HG02759 (cell line): ENCODE measurements at regions not wholly inside any gene's neighbourhood (a gene's known extent, or its start where the extent isn't known, plus 50 kb on each side); places are given as distances from the start of the nearest gene placed in this dataset.
A peak's percentile ranks its signal among the peaks of the same experiment; 100 is the strongest.

Experiments
- ATAC-seq: cut with Tn5 transposase; IDR thresholded peaks from one replicate; pipeline ENCODE4 v1.9.1; 2021; ENCODE audit warnings: mild to moderate bottlenecking, moderate library complexity; ENCODE audit not compliant: unreplicated experiment

- ATAC-seq, result no peak
Measured at GRCh38 chr6:141261016-141261671, 871.6 kb upstream of the GJE1 start.

DNA sequence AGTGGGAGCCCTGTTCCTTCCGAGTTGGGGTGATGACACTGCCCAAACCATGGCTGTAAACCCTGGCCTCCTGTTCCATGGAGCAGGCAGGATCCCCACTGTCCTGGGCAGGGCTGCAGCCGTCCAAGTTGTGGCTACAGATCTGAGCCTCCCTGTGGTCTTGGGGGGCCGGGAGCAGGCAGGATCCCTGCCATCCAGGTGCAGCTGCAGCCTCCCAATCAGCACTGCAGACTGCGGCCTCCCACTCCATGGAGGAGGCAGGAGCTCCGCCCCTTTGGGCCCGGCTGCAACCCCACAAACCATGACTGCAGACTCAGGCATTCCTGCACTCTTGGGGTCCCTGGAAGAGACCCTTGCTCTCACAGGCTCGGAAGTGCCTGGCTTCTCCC is 872.1 kb upstream of the GJE1 start:
- ATAC-seq, result no peak

GRCh38 chr6:141259807-141260206 is 872.9 kb upstream of the GJE1 start:
- ATAC-seq, result no peak

GRCh38 chr6:141259091-141259490 is 873.6 kb upstream of the GJE1 start:
- ATAC-seq, result no peak

- ATAC-seq, result no peak
Measured at GRCh38 chr6:141258516-141258915, 874.2 kb upstream of the GJE1 start.

- no peak for ATAC-seq
Measured at GRCh38 chr6:141254336-141254735, 878.4 kb upstream of the GJE1 start.

DNA sequence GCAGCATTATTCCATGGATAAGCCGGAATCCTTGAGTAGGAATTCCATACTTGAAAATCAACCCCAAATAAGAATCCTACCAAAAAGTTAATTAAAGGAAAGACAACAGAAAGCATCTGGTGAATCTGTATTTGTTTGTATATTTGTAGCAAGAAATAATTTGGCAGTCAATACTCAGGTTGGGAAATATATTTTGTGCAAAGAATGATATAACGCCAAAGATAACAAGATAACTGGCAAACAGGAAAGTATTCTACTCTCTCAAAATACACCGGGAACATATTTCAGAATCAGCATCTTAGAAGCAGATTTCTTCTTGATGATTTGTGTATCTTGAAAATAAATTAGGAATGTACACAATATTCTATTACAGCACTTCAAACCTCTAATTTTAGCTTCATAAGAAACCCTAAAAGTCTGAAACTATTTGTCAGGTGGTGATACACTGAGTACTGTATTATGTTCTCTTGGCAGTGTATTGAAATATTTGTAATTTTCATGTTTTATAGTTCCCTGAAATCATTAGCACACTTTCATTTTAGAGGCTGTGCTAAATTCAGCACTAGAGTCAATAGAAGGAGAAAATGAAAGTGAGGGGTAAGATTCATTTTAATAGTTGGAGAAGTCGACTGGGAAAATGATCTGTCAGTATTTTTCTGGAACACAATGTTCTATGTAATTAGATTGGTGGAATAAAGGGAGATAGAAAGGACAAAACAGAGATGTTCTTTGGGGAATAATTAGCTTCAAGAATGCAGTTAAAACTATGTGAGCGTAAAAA is 879.7 kb upstream of the GJE1 start:
- no peak for ATAC-seq

GRCh38 chr6:141251286-141251685 is 881.4 kb upstream of the GJE1 start:
- no peak for ATAC-seq

DNA sequence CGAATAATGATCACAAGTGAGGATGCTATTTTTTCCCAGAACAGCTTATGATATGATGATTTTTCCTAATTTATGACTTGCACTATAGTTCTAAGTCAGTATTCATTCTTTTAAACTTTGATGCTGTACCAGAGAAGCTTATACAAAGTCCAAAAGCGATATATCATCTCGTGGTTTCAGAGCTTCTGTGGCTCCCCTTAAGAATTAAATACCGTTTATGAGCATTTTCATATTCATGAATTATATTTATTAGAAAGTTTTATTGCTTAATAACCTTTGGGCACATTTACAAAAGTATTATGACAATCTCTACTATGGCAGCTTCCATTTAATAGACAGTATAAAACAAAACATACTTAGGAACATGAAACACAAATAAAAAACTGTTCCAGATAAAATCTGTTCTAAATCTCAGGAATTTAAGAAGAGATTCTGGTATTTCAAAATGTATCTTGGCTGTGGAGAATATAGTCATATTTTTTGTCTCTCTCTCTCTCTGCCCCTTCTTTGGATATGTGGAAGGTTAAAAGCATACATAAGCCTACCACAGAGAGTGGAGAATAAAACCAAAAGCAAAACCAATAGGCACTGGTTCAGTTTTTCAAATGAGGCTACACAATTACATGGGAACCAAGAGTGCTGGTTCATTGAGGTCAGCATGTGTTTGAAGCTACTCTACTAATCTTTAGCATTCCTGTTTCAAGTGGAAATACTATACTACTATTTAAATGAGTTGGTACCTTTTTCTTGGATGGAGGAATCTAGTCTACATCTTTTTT is 884.5 kb upstream of the GJE1 start:
- peak; percentile 47 for ATAC-seq

DNA sequence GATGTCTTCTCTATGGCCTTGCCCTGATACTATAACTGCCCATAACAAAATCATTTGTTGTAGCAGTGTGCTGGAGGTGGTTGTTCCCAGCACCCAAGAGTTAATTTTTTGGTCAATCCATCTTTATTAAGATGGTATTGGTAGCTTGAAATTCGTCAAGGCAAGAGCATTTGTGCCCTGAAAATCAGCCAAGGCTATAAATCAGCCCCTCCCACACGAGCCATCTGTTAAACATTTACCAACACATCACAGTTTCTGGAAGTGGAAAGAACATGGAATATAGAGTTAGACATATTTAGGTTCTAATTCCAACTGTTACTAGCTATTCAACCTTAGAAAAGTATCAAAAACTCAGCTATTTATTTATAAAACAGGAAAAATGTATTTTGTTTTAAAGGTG is 888.4 kb upstream of the GJE1 start:
- ATAC-seq, result no peak

GRCh38 chr6:141242957-141243356 is 889.8 kb upstream of the GJE1 start:
- ATAC-seq, result no peak

DNA sequence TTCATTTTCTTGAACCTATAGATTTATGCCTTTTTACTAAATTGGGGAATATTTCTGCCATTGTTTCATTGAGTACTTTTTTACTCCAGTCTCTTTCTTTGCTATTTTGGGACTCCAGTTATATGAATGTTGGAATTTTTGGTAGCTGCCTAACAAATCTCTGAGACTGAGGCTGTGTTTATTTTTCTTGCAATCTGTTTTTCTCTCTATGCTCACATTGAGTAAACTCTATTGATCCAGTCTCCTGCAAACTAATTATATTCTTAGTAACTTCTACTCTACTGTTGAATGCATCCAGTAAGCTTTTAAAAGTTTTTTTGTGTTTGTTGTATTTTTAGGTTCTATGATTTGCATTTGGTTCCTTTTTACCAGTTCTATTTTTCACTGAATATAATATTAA is 903.4 kb upstream of the GJE1 start:
- no peak for ATAC-seq

GRCh38 chr6:141218583-141218982 is 914.1 kb upstream of the GJE1 start:
- ATAC-seq, result no peak

GRCh38 chr6:141216726-141217125 is 916.0 kb upstream of the GJE1 start:
- ATAC-seq, result no peak

DNA sequence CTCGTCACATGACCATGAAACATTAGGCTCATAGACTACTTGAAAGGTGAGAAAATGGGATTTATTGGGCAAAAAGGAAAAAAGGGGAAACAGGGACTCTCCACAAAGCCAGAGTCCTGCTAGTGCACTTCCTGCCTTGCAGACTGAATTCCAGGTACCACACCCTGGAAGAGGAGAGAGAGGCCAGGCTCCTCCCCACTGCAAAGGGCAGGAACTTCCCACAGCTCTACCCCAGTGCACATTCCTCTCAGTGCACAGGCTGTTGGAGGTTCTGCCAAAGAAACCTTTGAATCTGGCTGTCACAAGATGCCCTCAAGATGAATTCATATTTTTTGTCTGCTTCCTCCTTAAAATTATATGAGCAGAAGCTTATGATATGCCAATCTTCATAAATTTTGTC is 920.4 kb upstream of the GJE1 start:
- ATAC-seq, result no peak

- no peak for ATAC-seq
Measured at GRCh38 chr6:141211845-141212244, 920.9 kb upstream of the GJE1 start.

- no peak for ATAC-seq
Measured at GRCh38 chr6:141210901-141211300, 921.8 kb upstream of the GJE1 start.

DNA sequence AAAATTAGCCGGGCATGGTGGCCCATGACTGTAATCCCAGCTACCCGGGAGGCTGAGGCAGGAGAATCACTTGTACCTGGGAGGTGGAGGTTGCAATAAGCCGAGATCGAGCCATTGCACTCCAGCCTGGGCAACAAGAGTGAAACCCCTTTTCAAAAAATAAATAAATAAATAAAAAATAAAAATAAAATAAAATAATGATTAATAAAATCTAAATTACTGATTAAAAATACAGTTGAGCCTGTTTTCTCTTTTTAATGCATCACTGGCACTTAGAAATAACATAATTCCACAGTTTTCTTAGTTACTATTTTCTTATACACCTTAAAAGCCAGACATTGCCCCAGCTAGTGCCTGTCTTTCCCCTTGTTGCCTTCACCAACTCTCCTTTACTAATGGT is 922.8 kb upstream of the GJE1 start:
- ATAC-seq, result no peak

DNA sequence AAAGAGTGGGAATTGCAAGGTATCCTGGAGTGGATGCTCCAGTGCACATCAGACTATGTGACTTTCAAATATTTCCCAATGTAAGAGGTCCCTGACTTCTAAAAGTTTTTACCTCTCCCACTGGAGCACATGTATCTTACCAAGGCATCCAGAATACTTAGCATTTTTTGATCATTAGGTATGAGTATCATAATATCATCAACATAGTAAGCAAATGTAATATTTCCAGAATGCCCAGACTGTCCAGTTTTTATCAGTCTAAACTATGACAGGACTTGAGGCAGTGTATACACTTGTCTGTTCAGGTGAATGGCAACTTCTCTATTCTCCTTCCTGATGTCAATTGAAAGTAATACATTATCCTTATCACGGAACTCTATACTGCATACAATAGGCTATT is 924.6 kb upstream of the GJE1 start:
- no peak for ATAC-seq

DNA sequence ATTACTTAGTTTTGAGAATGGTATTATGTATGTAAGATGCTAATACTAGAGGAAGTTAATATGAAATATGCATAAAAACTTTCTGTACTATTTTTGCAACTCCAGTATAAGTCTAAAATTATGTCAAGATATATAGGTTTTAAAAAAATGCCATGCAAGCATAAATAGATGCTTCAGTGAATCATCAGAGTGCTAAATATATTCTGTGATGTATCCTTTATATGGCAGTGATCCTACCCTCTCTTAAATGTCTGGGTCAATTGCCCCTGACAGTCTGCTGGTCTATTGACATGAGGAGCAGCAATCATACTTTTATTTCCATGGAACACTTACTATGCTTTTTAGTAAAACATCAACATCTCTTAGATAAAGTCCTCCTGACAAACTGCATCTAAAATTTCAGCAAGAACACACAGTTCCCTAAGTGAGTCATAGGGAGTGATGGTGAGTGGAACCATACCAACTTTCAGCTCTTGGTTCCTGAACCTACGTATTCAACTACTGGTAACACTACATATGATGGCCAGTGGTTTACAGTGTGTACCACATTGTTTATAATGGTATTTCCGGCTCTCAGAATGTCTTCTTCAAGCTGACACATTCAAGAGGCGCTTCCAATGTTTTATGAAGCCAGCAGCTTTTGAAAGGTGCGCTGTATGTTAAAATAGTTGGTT is 928.7 kb upstream of the GJE1 start:
- ATAC-seq, result no peak

- no peak for ATAC-seq
Measured at GRCh38 chr6:141202626-141203025, 930.1 kb upstream of the GJE1 start.
